GM18507 (cell line): ENCODE measurements at regions not wholly inside any gene's neighbourhood (a gene's known extent, or its start where the extent isn't known, plus 50 kb on each side); places are given as distances from the start of the nearest gene placed in this dataset.
A peak's percentile ranks its signal among the peaks of the same experiment; 100 is the strongest.

ENCODE experiments used
- DNase-seq: peaks from one replicate; pipeline ENCODE4 v3.0.0; 2011; ENCODE audit warnings: low read depth; ENCODE audit not compliant: insufficient read length; ENCODE audit errors: extremely low spot score
- FAIRE-seq: peaks from 2 replicates; lab custom pipeline; 2011; peaks lifted over from hg19 to GRCh38; lab: Jason Lieb, UNC

GRCh38 chr13:73913751-73914518 lies 220.3 kb downstream of the KLF12 start:
- DNase-seq = peak; percentile 1
- FAIRE-seq = no peak

GRCh38 chr13:73913079-73913740 lies 221.0 kb downstream of the KLF12 start:
- DNase-seq = no peak
- FAIRE-seq = no peak

GRCh38 chr13:73911361-73911760 lies 222.8 kb downstream of the KLF12 start:
- DNase-seq (no peak), FAIRE-seq (no peak)

GRCh38 chr13:73910733-73911132 lies 223.5 kb downstream of the KLF12 start:
- no peak for DNase-seq
- FAIRE-seq = no peak

- FAIRE-seq (no peak), DNase-seq (no peak)
These were observed 225.4 kb downstream of the KLF12 start for GRCh38 chr13:73908809-73909208.

GRCh38 chr13:73904625-73905024 lies 229.6 kb downstream of the KLF12 start:
- FAIRE-seq = no peak
- no peak for DNase-seq

GRCh38 chr13:73903561-73903960 lies 230.6 kb downstream of the KLF12 start:
- FAIRE-seq (no peak), DNase-seq (no peak)

GRCh38 chr13:73902847-73903246 lies 231.4 kb downstream of the KLF12 start:
- DNase-seq = no peak
- no peak for FAIRE-seq

- DNase-seq (no peak), FAIRE-seq (no peak)
These were observed 231.9 kb downstream of the KLF12 start for GRCh38 chr13:73902296-73902695.

- FAIRE-seq (no peak), DNase-seq (no peak)
These were observed 232.7 kb downstream of the KLF12 start for GRCh38 chr13:73901324-73902068.

- no peak for FAIRE-seq
- DNase-seq = no peak
These were observed 233.6 kb downstream of the KLF12 start for GRCh38 chr13:73900591-73900990.

GRCh38 chr13:73898899-73899298 lies 235.3 kb downstream of the KLF12 start:
- FAIRE-seq = no peak

GRCh38 chr13:73898276-73898675 lies 235.9 kb downstream of the KLF12 start:
- DNase-seq = no peak
- no peak for FAIRE-seq

More at GRCh38 chr13:73898899-73899298, 235.3 kb downstream of the KLF12 start:
- DNase-seq = no peak

- FAIRE-seq = no peak
- DNase-seq = no peak
These were observed 239.1 kb downstream of the KLF12 start for GRCh38 chr13:73894995-73895571.

- DNase-seq (no peak), FAIRE-seq (no peak)
These were observed 240.4 kb downstream of the KLF12 start for GRCh38 chr13:73893833-73894232.

- peak; percentile 21 for FAIRE-seq
- no peak for DNase-seq
These were observed 242.4 kb downstream of the KLF12 start for GRCh38 chr13:73891805-73892204.

- FAIRE-seq (no peak), DNase-seq (no peak)
These were observed 251.0 kb downstream of the KLF12 start for GRCh38 chr13:73883162-73883561.

- DNase-seq = no peak
- peak; percentile 12 for FAIRE-seq
These were observed 253.8 kb downstream of the KLF12 start for GRCh38 chr13:73880365-73880764.

GRCh38 chr13:73879346-73880015 lies 254.7 kb downstream of the KLF12 start:
- FAIRE-seq = no peak
- DNase-seq = no peak

- FAIRE-seq = no peak
These were observed 256.8 kb downstream of the KLF12 start for GRCh38 chr13:73877399-73877798.

More at GRCh38 chr13:73877399-73877798, 256.8 kb downstream of the KLF12 start:
- no peak for DNase-seq
